Activated T-cell treated with anti-CD3 and anti-CD28 coated beads, Interleukin-2, amount 50 U/mL, for 4 hours (primary cell): ENCODE measurements at regions not wholly inside any gene's neighbourhood (a gene's known extent, or its start where the extent isn't known, plus 50 kb on each side); places are given as distances from the start of the nearest gene placed in this dataset.

ENCODE experiments used
- ATAC-seq, 2 donors: fragments of 200-7000 bp; cut with Tn5 transposase; one replicate each; pipeline ENCODE4 v1.10.0; 2021
- DNase-seq: peaks from one replicate; pipeline ENCODE4 v3.0.0-alpha.2; 2020
- H3K27me3 Mint-ChIP-seq: one replicate; pipeline ENCODE4 v1.8.0; 2021; ENCODE audit warnings: low read depth, mixed read lengths
- H3K36me3 Mint-ChIP-seq: one replicate; pipeline ENCODE4 v1.8.0; 2022; ENCODE audit warnings: mixed read lengths; ENCODE audit not compliant: insufficient read depth
- H3K4me1 Mint-ChIP-seq: one replicate; pipeline ENCODE4 v1.8.0; 2021; ENCODE audit warnings: low read depth, mixed read lengths
- H3K4me3 Mint-ChIP-seq: one replicate; pipeline ENCODE4 v1.8.0; 2021; ENCODE audit warnings: mild to moderate bottlenecking, moderate library complexity, mixed read lengths
- H3K9me3 Mint-ChIP-seq: one replicate; pipeline ENCODE4 v1.8.0; 2021; ENCODE audit warnings: mixed read lengths

GRCh38 chr4:116531026-116531425 lies 554.4 kb downstream of the TRAM1L1 start:
- Mint-ChIP-seq H3K4me1 (no peaks in the 10 kb centered on the region), H3K4me3 (no peak overlapping the region), H3K9me3 (peaks cover 9% of the 10 kb centered on the region), H3K36me3 (no peaks in the 10 kb centered on the region), H3K27me3 (no peaks in the 10 kb centered on the region)
- DNase-seq (no peak), ATAC-seq (no peak)

GRCh38 chr4:116530048-116530447 lies 555.3 kb downstream of the TRAM1L1 start:
- H3K36me3 Mint-ChIP-seq = no peaks in the 10 kb centered on the region
- H3K4me1 Mint-ChIP-seq = no peaks in the 10 kb centered on the region
- no peak overlapping the region for H3K4me3 Mint-ChIP-seq
- H3K27me3 Mint-ChIP-seq = no peaks in the 10 kb centered on the region
- no peak for DNase-seq
- ATAC-seq = no peak
- peaks cover 9% of the 10 kb centered on the region for H3K9me3 Mint-ChIP-seq

GRCh38 chr4:116529129-116529528 lies 556.2 kb downstream of the TRAM1L1 start:
- Mint-ChIP-seq H3K4me1 (no peaks in the 10 kb centered on the region), H3K4me3 (no peak overlapping the region), H3K36me3 (no peaks in the 10 kb centered on the region), H3K9me3 (peaks cover 9% of the 10 kb centered on the region), H3K27me3 (no peaks in the 10 kb centered on the region)
- ATAC-seq (no peak), DNase-seq (no peak)

GRCh38 chr4:116522922-116523321 lies 562.5 kb downstream of the TRAM1L1 start:
- no peak for ATAC-seq
- H3K27me3 Mint-ChIP-seq = no peaks in the 10 kb centered on the region
- no peak for DNase-seq
- no peak overlapping the region for H3K4me3 Mint-ChIP-seq
- H3K4me1 Mint-ChIP-seq = no peaks in the 10 kb centered on the region
- H3K9me3 Mint-ChIP-seq = peaks cover 18% of the 10 kb centered on the region
- H3K36me3 Mint-ChIP-seq = no peaks in the 10 kb centered on the region

GRCh38 chr4:116520886-116521285 lies 564.5 kb downstream of the TRAM1L1 start:
- H3K9me3 Mint-ChIP-seq = peaks cover 25% of the 10 kb centered on the region
- ATAC-seq = no peak
- H3K27me3 Mint-ChIP-seq = no peaks in the 10 kb centered on the region
- no peaks in the 10 kb centered on the region for H3K36me3 Mint-ChIP-seq
- no peak for DNase-seq
- H3K4me1 Mint-ChIP-seq = no peaks in the 10 kb centered on the region
- H3K4me3 Mint-ChIP-seq = no peak overlapping the region

- DNase-seq = no peak
- H3K4me1 Mint-ChIP-seq = no peaks in the 10 kb centered on the region
- no peaks in the 10 kb centered on the region for H3K36me3 Mint-ChIP-seq
- no peak for ATAC-seq
- H3K9me3 Mint-ChIP-seq = peaks cover 20% of the 10 kb centered on the region
- H3K27me3 Mint-ChIP-seq = no peaks in the 10 kb centered on the region
- no peak overlapping the region for H3K4me3 Mint-ChIP-seq
Observed at GRCh38 chr4:116516711-116517110, 568.7 kb downstream of the TRAM1L1 start.

GRCh38 chr4:116515959-116516358 lies 569.4 kb downstream of the TRAM1L1 start:
- Mint-ChIP-seq H3K36me3 (no peaks in the 10 kb centered on the region), H3K9me3 (peaks cover 20% of the 10 kb centered on the region), H3K4me1 (no peaks in the 10 kb centered on the region), H3K27me3 (no peaks in the 10 kb centered on the region), H3K4me3 (no peak overlapping the region)
- DNase-seq (no peak), ATAC-seq (no peak)

GRCh38 chr4:116512552-116512951 lies 572.8 kb downstream of the TRAM1L1 start:
- no peak for DNase-seq
- Mint-ChIP-seq H3K4me3 (no peak overlapping the region), H3K4me1 (no peaks in the 10 kb centered on the region), H3K36me3 (no peaks in the 10 kb centered on the region), H3K9me3 (peaks cover 10% of the 10 kb centered on the region), H3K27me3 (no peaks in the 10 kb centered on the region)
- ATAC-seq = no peak

- DNase-seq (no peak), ATAC-seq (no peak)
- Mint-ChIP-seq H3K36me3 (no peaks in the 10 kb centered on the region), H3K9me3 (peaks cover 3% of the 10 kb centered on the region), H3K4me3 (no peak overlapping the region), H3K27me3 (no peaks in the 10 kb centered on the region), H3K4me1 (no peaks in the 10 kb centered on the region)
Observed at GRCh38 chr4:116501954-116502353, 583.4 kb downstream of the TRAM1L1 start.

GRCh38 chr4:116500225-116500624 lies 585.2 kb downstream of the TRAM1L1 start:
- Mint-ChIP-seq H3K36me3 (no peaks in the 10 kb centered on the region), H3K4me1 (no peaks in the 10 kb centered on the region), H3K4me3 (no peak overlapping the region), H3K27me3 (no peaks in the 10 kb centered on the region), H3K9me3 (peaks cover 2% of the 10 kb centered on the region)
- DNase-seq = no peak
- no peak for ATAC-seq

GRCh38 chr4:116489739-116490138 lies 595.6 kb downstream of the TRAM1L1 start:
- DNase-seq (no peak), ATAC-seq (no peak)
- Mint-ChIP-seq H3K27me3 (no peaks in the 10 kb centered on the region), H3K36me3 (no peaks in the 10 kb centered on the region), H3K4me1 (no peaks in the 10 kb centered on the region), H3K4me3 (no peak overlapping the region), H3K9me3 (peaks cover 7% of the 10 kb centered on the region)

GRCh38 chr4:116486401-116486800 lies 599.0 kb downstream of the TRAM1L1 start:
- DNase-seq (no peak), ATAC-seq (no peak)
- Mint-ChIP-seq H3K36me3 (no peaks in the 10 kb centered on the region), H3K4me3 (no peak overlapping the region), H3K27me3 (no peaks in the 10 kb centered on the region), H3K4me1 (no peaks in the 10 kb centered on the region), H3K9me3 (peaks cover 12% of the 10 kb centered on the region)

- no peaks in the 10 kb centered on the region for H3K36me3 Mint-ChIP-seq
- H3K4me1 Mint-ChIP-seq = no peaks in the 10 kb centered on the region
- no peak for ATAC-seq
- peaks cover 12% of the 10 kb centered on the region for H3K9me3 Mint-ChIP-seq
- no peak overlapping the region for H3K4me3 Mint-ChIP-seq
- H3K27me3 Mint-ChIP-seq = no peaks in the 10 kb centered on the region
- DNase-seq = no peak
Observed at GRCh38 chr4:116480546-116480945, 604.8 kb downstream of the TRAM1L1 start.

- Mint-ChIP-seq H3K4me1 (no peaks in the 10 kb centered on the region), H3K9me3 (peaks cover 9% of the 10 kb centered on the region), H3K4me3 (no peak overlapping the region), H3K36me3 (no peaks in the 10 kb centered on the region), H3K27me3 (no peaks in the 10 kb centered on the region)
- DNase-seq = no peak
- no peak for ATAC-seq
Observed at GRCh38 chr4:116478343-116478742, 607.0 kb downstream of the TRAM1L1 start.

GRCh38 chr4:116469582-116469981 lies 615.8 kb downstream of the TRAM1L1 start:
- ATAC-seq (no peak), DNase-seq (no peak)
- Mint-ChIP-seq H3K27me3 (no peaks in the 10 kb centered on the region), H3K4me1 (no peaks in the 10 kb centered on the region), H3K4me3 (no peak overlapping the region), H3K9me3 (peaks cover 12% of the 10 kb centered on the region), H3K36me3 (no peaks in the 10 kb centered on the region)

GRCh38 chr4:116453127-116453526 lies 632.2 kb downstream of the TRAM1L1 start:
- H3K27me3 Mint-ChIP-seq = no peaks in the 10 kb centered on the region
- H3K9me3 Mint-ChIP-seq = peaks cover 3% of the 10 kb centered on the region
- no peaks in the 10 kb centered on the region for H3K4me1 Mint-ChIP-seq
- no peak overlapping the region for H3K4me3 Mint-ChIP-seq
- DNase-seq = no peak
- ATAC-seq = no peak
- H3K36me3 Mint-ChIP-seq = no peaks in the 10 kb centered on the region
